ENCODE measurements at regions not wholly inside any gene's neighbourhood (a gene's known extent, or its start where the extent isn't known, plus 50 kb on each side); places are given as distances from the start of the nearest gene placed in this dataset.
A peak's percentile ranks its signal among the peaks of the same experiment; 100 is the strongest.

DNA sequence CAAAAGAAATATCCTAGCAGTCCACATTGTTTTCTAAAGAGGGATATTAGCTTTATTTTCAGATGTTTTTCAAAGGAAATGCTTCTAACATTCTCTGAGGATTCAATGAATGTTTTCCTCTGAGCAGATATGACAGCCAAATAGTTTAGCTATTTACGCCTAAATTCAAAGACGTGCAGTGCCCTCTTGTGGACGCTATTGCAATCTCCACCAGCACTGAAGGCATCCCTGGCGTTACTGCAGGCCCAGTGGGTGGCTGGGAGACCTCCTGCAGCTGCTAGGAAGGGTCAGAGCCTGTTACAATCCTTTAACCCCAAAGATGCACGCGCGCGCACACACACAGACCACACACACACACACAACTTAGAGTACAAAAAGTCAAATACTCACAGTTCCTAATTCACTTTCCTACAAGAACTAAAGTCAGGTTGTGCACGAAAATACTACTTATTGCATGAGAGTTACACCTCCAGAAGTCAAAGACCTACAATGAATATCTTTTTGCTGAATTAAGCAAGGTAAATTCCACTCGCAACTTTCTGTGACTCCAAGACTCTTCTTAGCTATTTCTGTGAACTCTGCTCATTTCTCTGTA is 589.3 kb upstream of the TMEM132C start:
- Histone ChIP-seq H2BK120ac (ENCODE audit: low read depth, low read length) (no peak overlapping the region), H2AFZ (ENCODE audit: low read length) (no peak overlapping the region), H3K4me2 (ENCODE audit: insufficient read depth, low read length, poor library complexity, severe bottlenecking) (no peak overlapping the region), H3K23ac (ENCODE audit: low read depth, low read length, poor library complexity) (no peak overlapping the region), H3K4ac (ENCODE audit: low read length) (no peak overlapping the region), H2BK5ac (ENCODE audit: low read length) (no peak overlapping the region), H2BK12ac (ENCODE audit: low read length) (no peak overlapping the region), H3K9ac (ENCODE audit: low read depth, low read length, poor library complexity) (no peak overlapping the region), H4K8ac (ENCODE audit: low read depth, low read length) (no peak overlapping the region), H3K27me3 (ENCODE audit: control insufficient read depth in 3 of 3, insufficient read depth in 3 of 3, low read depth in 1 of 3, low read length in 3 of 3) (no peaks in the 10 kb centered on the region), H3K36me3 (replicated peaks in 1 of 2; ENCODE audit: control insufficient read depth in 2 of 2, insufficient read depth in 2 of 2, low read length in 2 of 2) (no peaks in the 10 kb centered on the region), H3K4me3 (ENCODE audit: low read length in 2 of 2) (no peak overlapping the region), H2AK5ac (ENCODE audit: low read depth, low read length) (no peak overlapping the region), H3K79me1 (ENCODE audit: low read depth, low read length) (no peaks in the 10 kb centered on the region), H3K4me1 (ENCODE audit: control insufficient read depth in 2 of 2, insufficient read depth in 1 of 2, low read depth in 1 of 2, low read length in 2 of 2) (no peaks in the 10 kb centered on the region), H3K14ac (ENCODE audit: low read length) (no peak overlapping the region), H3K9me3 (replicated peaks in 1 of 2; ENCODE audit: control insufficient read depth in 2 of 2, insufficient read depth in 1 of 2, low read depth in 1 of 2, low read length in 2 of 2) (no peaks in the 10 kb centered on the region), H2BK15ac (ENCODE audit: low read length) (no peak overlapping the region), H4K91ac (ENCODE audit: low read depth, low read length, poor library complexity) (no peak overlapping the region), H3K27ac (replicated peaks; ENCODE audit: low read length) (no peak overlapping the region), H3K18ac (ENCODE audit: low read length) (no peak overlapping the region)
- no CpG with 5 or more reads among the region's 10 CpGs for WGBS, 2 donors (ENCODE audit: extremely low coverage in 2 of 2, insufficient read length in 2 of 2, insufficient replicate concordance in 1 of 2)
- DNase-seq (ENCODE audit: low spot score) = peak; percentile 73

DNA sequence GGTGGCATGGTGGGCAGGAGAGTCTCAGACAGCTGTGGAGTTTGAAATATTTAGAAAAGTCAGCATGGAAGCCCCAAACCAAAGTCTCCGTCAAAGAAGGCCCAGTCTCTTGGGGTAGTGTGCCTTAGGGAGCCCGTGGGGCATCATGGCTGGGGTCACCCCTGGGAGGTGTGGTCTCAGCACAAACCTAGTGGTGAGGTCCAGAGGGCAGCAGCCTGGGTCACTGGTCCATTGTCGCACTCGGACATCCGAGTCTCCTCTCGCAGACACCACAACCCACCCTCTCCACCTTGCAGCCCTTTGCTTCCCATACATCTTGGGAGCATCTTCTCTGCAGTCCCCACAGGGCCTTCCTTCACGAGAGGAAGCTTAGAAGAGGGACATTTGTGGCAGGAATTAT is 588.0 kb upstream of the TMEM132C start:
- H2BK5ac ChIP-seq (ENCODE audit: low read length) = no peak overlapping the region
- H3K9ac ChIP-seq (ENCODE audit: low read depth, low read length, poor library complexity) = no peak overlapping the region
- H3K9me3 ChIP-seq (replicated peaks in 1 of 2; ENCODE audit: control insufficient read depth in 2 of 2, insufficient read depth in 1 of 2, low read depth in 1 of 2, low read length in 2 of 2) = no peaks in the 10 kb centered on the region
- H2BK15ac ChIP-seq (ENCODE audit: low read length) = no peak overlapping the region
- no peak overlapping the region for H3K4ac ChIP-seq (ENCODE audit: low read length)
- DNase-seq (ENCODE audit: low spot score) = no peak
- H3K18ac ChIP-seq (ENCODE audit: low read length) = no peak overlapping the region
- no peak overlapping the region for H4K8ac ChIP-seq (ENCODE audit: low read depth, low read length)
- H4K91ac ChIP-seq (ENCODE audit: low read depth, low read length, poor library complexity) = no peak overlapping the region
- no peak overlapping the region for H2BK12ac ChIP-seq (ENCODE audit: low read length)
- H3K36me3 ChIP-seq (replicated peaks in 1 of 2; ENCODE audit: control insufficient read depth in 2 of 2, insufficient read depth in 2 of 2, low read length in 2 of 2) = no peaks in the 10 kb centered on the region
- no peak overlapping the region for H3K27ac ChIP-seq (replicated peaks; ENCODE audit: low read length)
- no peaks in the 10 kb centered on the region for H3K27me3 ChIP-seq (ENCODE audit: control insufficient read depth in 3 of 3, insufficient read depth in 3 of 3, low read depth in 1 of 3, low read length in 3 of 3)
- H2AFZ ChIP-seq (ENCODE audit: low read length) = no peak overlapping the region
- H3K4me1 ChIP-seq (ENCODE audit: control insufficient read depth in 2 of 2, insufficient read depth in 1 of 2, low read depth in 1 of 2, low read length in 2 of 2) = no peaks in the 10 kb centered on the region
- H3K23ac ChIP-seq (ENCODE audit: low read depth, low read length, poor library complexity) = no peak overlapping the region
- no peaks in the 10 kb centered on the region for H3K79me1 ChIP-seq (ENCODE audit: low read depth, low read length)
- no peak overlapping the region for H2AK5ac ChIP-seq (ENCODE audit: low read depth, low read length)
- no peak overlapping the region for H3K14ac ChIP-seq (ENCODE audit: low read length)
- WGBS, 2 donors (ENCODE audit: extremely low coverage in 2 of 2, insufficient read length in 2 of 2, insufficient replicate concordance in 1 of 2) = no CpG with 5 or more reads among the region's 7 CpGs
- H3K4me3 ChIP-seq (ENCODE audit: low read length in 2 of 2) = no peak overlapping the region
- no peak overlapping the region for H3K4me2 ChIP-seq (ENCODE audit: insufficient read depth, low read length, poor library complexity, severe bottlenecking)
- H2BK120ac ChIP-seq (ENCODE audit: low read depth, low read length) = no peak overlapping the region

DNA sequence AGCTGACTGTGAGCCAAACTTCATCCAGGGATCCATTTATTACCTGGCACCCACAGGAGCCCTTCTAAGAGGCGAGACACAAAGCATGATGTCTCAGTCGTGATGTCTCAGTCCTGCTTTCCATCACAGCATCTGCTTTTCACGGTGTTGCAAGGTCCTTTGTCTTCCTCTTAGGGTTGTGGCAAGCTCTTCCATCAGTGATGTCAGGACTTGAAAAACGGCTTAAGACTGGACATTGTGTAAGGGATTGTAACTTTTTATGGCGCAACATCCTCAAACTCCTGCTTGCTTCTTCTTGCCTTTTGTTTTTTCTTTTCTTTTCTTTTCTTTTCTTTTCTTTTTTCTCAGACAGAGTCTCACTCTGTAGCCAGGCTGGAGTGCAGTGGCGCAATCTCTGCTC is 586.5 kb upstream of the TMEM132C start:
- H2BK12ac ChIP-seq (ENCODE audit: low read length) = no peak overlapping the region
- H3K27me3 ChIP-seq (ENCODE audit: control insufficient read depth in 3 of 3, insufficient read depth in 3 of 3, low read depth in 1 of 3, low read length in 3 of 3) = no peaks in the 10 kb centered on the region
- H4K91ac ChIP-seq (ENCODE audit: low read depth, low read length, poor library complexity) = no peak overlapping the region
- no peaks in the 10 kb centered on the region for H3K9me3 ChIP-seq (replicated peaks in 1 of 2; ENCODE audit: control insufficient read depth in 2 of 2, insufficient read depth in 1 of 2, low read depth in 1 of 2, low read length in 2 of 2)
- H3K27ac ChIP-seq (replicated peaks; ENCODE audit: low read length) = no peak overlapping the region
- H3K4me2 ChIP-seq (ENCODE audit: insufficient read depth, low read length, poor library complexity, severe bottlenecking) = no peak overlapping the region
- no peak overlapping the region for H3K23ac ChIP-seq (ENCODE audit: low read depth, low read length, poor library complexity)
- H3K4me3 ChIP-seq (ENCODE audit: low read length in 2 of 2) = no peak overlapping the region
- DNase-seq (ENCODE audit: low spot score) = no peak
- H3K9ac ChIP-seq (ENCODE audit: low read depth, low read length, poor library complexity) = no peak overlapping the region
- H3K36me3 ChIP-seq (replicated peaks in 1 of 2; ENCODE audit: control insufficient read depth in 2 of 2, insufficient read depth in 2 of 2, low read length in 2 of 2) = no peaks in the 10 kb centered on the region
- no peak overlapping the region for H3K14ac ChIP-seq (ENCODE audit: low read length)
- H4K8ac ChIP-seq (ENCODE audit: low read depth, low read length) = no peak overlapping the region
- WGBS, 2 donors (ENCODE audit: extremely low coverage in 2 of 2, insufficient read length in 2 of 2, insufficient replicate concordance in 1 of 2) = no CpG with 5 or more reads among the region's 6 CpGs
- no peak overlapping the region for H3K18ac ChIP-seq (ENCODE audit: low read length)
- no peak overlapping the region for H2AFZ ChIP-seq (ENCODE audit: low read length)
- H2BK5ac ChIP-seq (ENCODE audit: low read length) = no peak overlapping the region
- no peak overlapping the region for H3K4ac ChIP-seq (ENCODE audit: low read length)
- no peaks in the 10 kb centered on the region for H3K4me1 ChIP-seq (ENCODE audit: control insufficient read depth in 2 of 2, insufficient read depth in 1 of 2, low read depth in 1 of 2, low read length in 2 of 2)
- no peak overlapping the region for H2AK5ac ChIP-seq (ENCODE audit: low read depth, low read length)
- H2BK120ac ChIP-seq (ENCODE audit: low read depth, low read length) = no peak overlapping the region
- H2BK15ac ChIP-seq (ENCODE audit: low read length) = no peak overlapping the region
- no peaks in the 10 kb centered on the region for H3K79me1 ChIP-seq (ENCODE audit: low read depth, low read length)

DNA sequence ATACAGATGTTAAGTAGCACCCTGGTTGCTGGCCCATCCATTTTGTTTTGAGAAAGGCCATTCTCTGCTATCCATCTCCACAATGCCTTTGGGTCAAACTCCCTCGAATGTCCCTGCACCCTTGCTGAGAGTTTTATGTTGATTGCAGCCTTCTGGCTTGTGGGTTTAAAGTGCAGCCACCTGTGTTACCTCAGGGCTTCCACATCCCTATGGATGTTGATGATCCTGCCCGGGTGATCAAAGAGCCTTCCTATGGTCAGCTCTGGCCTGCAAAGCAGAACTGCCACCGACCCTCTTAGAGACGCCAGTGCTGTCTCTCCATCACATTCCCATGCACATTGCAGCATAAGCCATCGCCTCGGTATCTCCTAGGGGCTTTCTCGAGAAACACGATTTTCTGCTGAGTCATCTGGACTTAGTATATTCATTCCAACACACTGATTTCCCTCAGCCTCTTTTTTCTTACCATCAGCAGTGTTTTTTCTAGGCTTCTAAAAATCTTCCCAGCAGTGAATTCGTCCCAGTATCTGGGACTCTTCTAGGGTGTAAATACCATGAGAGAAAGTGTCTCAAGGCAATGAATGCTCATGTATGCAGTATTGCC is 585.7 kb upstream of the TMEM132C start:
- Histone ChIP-seq H2BK12ac (ENCODE audit: low read length) (no peak overlapping the region), H2BK15ac (ENCODE audit: low read length) (no peak overlapping the region), H2BK120ac (ENCODE audit: low read depth, low read length) (no peak overlapping the region), H3K14ac (ENCODE audit: low read length) (no peak overlapping the region), H3K79me1 (ENCODE audit: low read depth, low read length) (no peaks in the 10 kb centered on the region), H3K9me3 (replicated peaks in 1 of 2; ENCODE audit: control insufficient read depth in 2 of 2, insufficient read depth in 1 of 2, low read depth in 1 of 2, low read length in 2 of 2) (no peaks in the 10 kb centered on the region), H2AK5ac (ENCODE audit: low read depth, low read length) (no peak overlapping the region), H3K27ac (replicated peaks; ENCODE audit: low read length) (no peak overlapping the region), H2AFZ (ENCODE audit: low read length) (no peak overlapping the region), H3K36me3 (replicated peaks in 1 of 2; ENCODE audit: control insufficient read depth in 2 of 2, insufficient read depth in 2 of 2, low read length in 2 of 2) (no peaks in the 10 kb centered on the region), H2BK5ac (ENCODE audit: low read length) (no peak overlapping the region), H3K4me2 (ENCODE audit: insufficient read depth, low read length, poor library complexity, severe bottlenecking) (no peak overlapping the region), H4K91ac (ENCODE audit: low read depth, low read length, poor library complexity) (no peak overlapping the region), H3K18ac (ENCODE audit: low read length) (peak overlapping the region; percentile 35), H3K4me3 (ENCODE audit: low read length in 2 of 2) (no peak overlapping the region), H4K8ac (ENCODE audit: low read depth, low read length) (no peak overlapping the region), H3K4me1 (ENCODE audit: control insufficient read depth in 2 of 2, insufficient read depth in 1 of 2, low read depth in 1 of 2, low read length in 2 of 2) (no peaks in the 10 kb centered on the region), H3K9ac (ENCODE audit: low read depth, low read length, poor library complexity) (no peak overlapping the region), H3K4ac (ENCODE audit: low read length) (no peak overlapping the region), H3K27me3 (ENCODE audit: control insufficient read depth in 3 of 3, insufficient read depth in 3 of 3, low read depth in 1 of 3, low read length in 3 of 3) (no peaks in the 10 kb centered on the region), H3K23ac (ENCODE audit: low read depth, low read length, poor library complexity) (no peak overlapping the region)
- WGBS, 2 donors (ENCODE audit: extremely low coverage in 2 of 2, insufficient read length in 2 of 2, insufficient replicate concordance in 1 of 2) = no CpG with 5 or more reads among the region's 9 CpGs
- no peak for DNase-seq (ENCODE audit: low spot score)
